Adrenal gland (tissue), 9 donors: ENCODE measurements at regions not wholly inside any gene's neighbourhood (a gene's known extent, or its start where the extent isn't known, plus 50 kb on each side); places are given as distances from the start of the nearest gene placed in this dataset.

Experiments used
- DNase-seq, 7 donors: peaks; one replicate each; pipeline ENCODE4 v3.0.0-alpha.2; 2019 to 2020
- H3K27ac ChIP-seq, 5 donors: fragments of 200-600 bp; sonication (generic) in 4 of 5; 1 replicate in 3 of 5; 2 replicates in 2 of 5; pipeline versions ENCODE4 v1.5.1 to v1.8.0; 2016 to 2020; ENCODE audit warnings: mild to moderate bottlenecking in 1 of 5
- H3K27me3 ChIP-seq: fragments of 200-600 bp; 2 replicates; pipeline ENCODE4 v1.8.0; 2021
- H3K36me3 ChIP-seq, 2 donors: fragments of 200-600 bp; replicated peaks in 1 of 2; 1 replicate in 1 of 2; 2 replicates in 1 of 2; pipeline versions ENCODE4 v1.5.1 to v1.8.0; 2018 to 2022
- H3K4me1 ChIP-seq, 2 donors: fragments of 200-600 bp; replicated peaks in 1 of 2; 1 replicate in 1 of 2; 2 replicates in 1 of 2; pipeline versions ENCODE4 v1.5.1 to v1.8.0; 2018 to 2021
- H3K4me3 ChIP-seq, 4 donors: fragments of 200-600 bp; sonication (generic) in 3 of 4; one replicate each; pipeline ENCODE4 v1.5.1; 2016 to 2018
- H3K9me3 ChIP-seq, 3 donors: fragments of 200-600 bp; sonication (generic) in 1 of 3; replicated peaks in 1 of 3; 1 replicate in 2 of 3; 2 replicates in 1 of 3; pipeline versions ENCODE4 v1.5.1 to v1.8.0; 2016 to 2021
- CTCF ChIP-seq, 6 experiments: fragments of 450-650 bp in 4 of 6; fragments of 200-600 bp in 2 of 6; sonication (generic) in 1 of 6; IDR thresholded peaks; 1 replicate in 5 of 6; 2 replicates in 1 of 6; pipeline versions ENCODE4 v1.5.1 to v1.8.0; 2016 to 2021; ENCODE audit warnings: antibody characterized with exemption in 6 of 6, mild to moderate bottlenecking in 2 of 6, moderate library complexity in 1 of 6
- POLR2A ChIP-seq, 2 donors: fragments of 450-650 bp; IDR thresholded peaks; one replicate each; pipeline ENCODE4 v1.6.1; 2017; ENCODE audit warnings: antibody characterized with exemption in 2 of 2, mild to moderate bottlenecking in 2 of 2, moderate library complexity in 1 of 2
- WGBS, 4 donors: extraction: QIAGEN DNeasy Blood & Tissue Kit in 2 of 4; methylation state at CpG; one replicate each; pipeline versions ENCODE4 v1.1.5 to v1.1.7; 2013 to 2017; 5-methylcytosine and 5-hydroxymethylcytosine counted together
- intact Hi-C, 2 donors: fragments of 100-400 bp; cut with DNase I; formaldehyde crosslinking; loops; one replicate each; pipeline versions ENCODE4 v1.14.1 to v1.15.0; 2022 to 2023
- donor health status: healthy with polysubstance abuse.
- donor health status: Bipolar disorder and iron deficiency.
- donor health status: DM: yes; HTN: yes; CAD: no.
- donor health status: DM: no; HTN: no; CAD: no.
- donor health status: DM: no; HTN: no; CAD: no.

- TF ChIP-seq CTCF (IDR thresholded peaks at IDR 0.05) (no peak), POLR2A (IDR thresholded peaks at IDR 0.05) (no peak)
- DNase-seq: no peak
- H3K27me3 ChIP-seq: peaks cover 7% of the 10 kb centered on the region
These were observed 350.8 kb downstream of the QKI start for GRCh38 chr6:163765335-163765734.

DNA sequence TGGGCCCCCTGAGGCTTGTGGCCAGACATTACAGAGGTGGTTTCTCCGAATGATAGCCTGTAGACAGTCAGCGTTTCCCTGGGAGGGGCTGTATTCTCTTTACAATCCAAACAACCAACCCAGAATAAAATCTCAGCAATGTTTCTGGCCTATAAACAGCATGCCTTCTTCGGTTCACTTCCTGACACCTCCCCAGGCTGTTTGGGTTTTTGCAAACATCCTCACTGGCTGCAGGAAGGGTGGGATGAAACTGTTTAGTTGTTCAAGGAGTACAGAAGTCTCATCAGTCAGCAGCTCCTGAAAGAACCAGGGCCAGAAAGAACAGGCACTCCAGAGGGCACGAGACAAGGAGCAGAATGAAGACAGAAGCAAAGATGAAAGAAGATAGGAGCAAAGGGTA lies 350.0 kb downstream of the QKI start:
- H3K27ac ChIP-seq: no peak overlapping the region
- H3K36me3 ChIP-seq: no peaks in the 10 kb centered on the region
- TF ChIP-seq POLR2A (IDR thresholded peaks at IDR 0.05): no peak
- TF ChIP-seq CTCF (IDR thresholded peaks at IDR 0.05): no peak
- no peaks in the 10 kb centered on the region for H3K9me3 ChIP-seq
- peaks cover 7% of the 10 kb centered on the region for H3K27me3 ChIP-seq
- no peak overlapping the region for H3K4me3 ChIP-seq
- no peak for DNase-seq
- intact Hi-C loops: no loop called here
- no peaks in the 10 kb centered on the region for H3K4me1 ChIP-seq
- 47 to 62% (median 57%) methylated on average over 4 of the region's 4 CpGs for WGBS, 4 donors

More at GRCh38 chr6:163765335-163765734, 350.8 kb downstream of the QKI start:
- Histone ChIP-seq H3K9me3 (no peaks in the 10 kb centered on the region), H3K27ac (no peak overlapping the region), H3K36me3 (no peaks in the 10 kb centered on the region), H3K4me1 (no peaks in the 10 kb centered on the region), H3K4me3 (no peak overlapping the region)
- 85 to 95% (median 86%) methylated on average over 1 of the region's 1 CpG for WGBS, 4 donors
- intact Hi-C loops: no loop called here

GRCh38 chr6:163761481-163761880 lies 347.0 kb downstream of the QKI start:
- 65 to 91% (median 73%) methylated on average over 3 of the region's 3 CpGs for WGBS, 4 donors
- H3K4me3 ChIP-seq: no peak overlapping the region
- DNase-seq: no peak
- H3K4me1 ChIP-seq: no peaks in the 10 kb centered on the region
- peaks cover 7% of the 10 kb centered on the region for H3K27me3 ChIP-seq
- H3K27ac ChIP-seq: no peak overlapping the region
- TF ChIP-seq POLR2A (IDR thresholded peaks at IDR 0.05) (no peak), CTCF (IDR thresholded peaks at IDR 0.05) (no peak)
- H3K36me3 ChIP-seq: no peaks in the 10 kb centered on the region
- no peaks in the 10 kb centered on the region for H3K9me3 ChIP-seq
- intact Hi-C loops: no loop called here

DNA sequence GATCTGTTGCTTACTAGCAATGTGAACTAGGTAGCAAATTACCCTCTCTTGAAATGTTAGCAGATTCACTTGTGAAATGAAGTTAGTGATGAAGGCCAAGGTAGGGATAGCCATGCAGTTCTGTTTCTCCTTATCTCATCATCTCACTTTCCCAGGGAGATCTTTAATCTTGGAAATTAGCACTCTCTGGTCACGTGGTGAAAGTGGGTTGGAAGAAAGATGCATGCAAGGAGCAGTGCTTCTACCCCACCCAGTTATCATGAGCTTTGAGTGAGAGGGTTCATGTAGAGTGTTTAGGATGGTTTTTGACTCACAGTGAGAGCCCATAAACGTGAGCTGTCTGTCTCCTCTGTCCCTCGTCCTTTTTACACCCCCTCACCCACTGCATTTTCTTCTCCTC lies 346.3 kb downstream of the QKI start:
- intact Hi-C loops: no loop called here
- 46 to 65% (median 54%) methylated on average over 3 of the region's 3 CpGs for WGBS, 4 donors
- no peak for DNase-seq
- H3K36me3 ChIP-seq: no peaks in the 10 kb centered on the region
- TF ChIP-seq CTCF (IDR thresholded peaks at IDR 0.05) (no peak), POLR2A (IDR thresholded peaks at IDR 0.05) (no peak)
- H3K27me3 ChIP-seq: peaks cover 7% of the 10 kb centered on the region
- H3K4me3 ChIP-seq: no peak overlapping the region
- H3K9me3 ChIP-seq: no peaks in the 10 kb centered on the region
- H3K4me1 ChIP-seq: no peaks in the 10 kb centered on the region
- no peak overlapping the region for H3K27ac ChIP-seq
